ENCODE measurements at regions not wholly inside any gene's neighbourhood (a gene's known extent, or its start where the extent isn't known, plus 50 kb on each side); places are given as distances from the start of the nearest gene placed in this dataset.

GRCh38 chr18:69109686-69110085 lies 291.0 kb upstream of the DOK6 start:
- DNase-seq (ENCODE audit: low read depth in 2 of 2) = peak; percentile 41 to 47

DNA sequence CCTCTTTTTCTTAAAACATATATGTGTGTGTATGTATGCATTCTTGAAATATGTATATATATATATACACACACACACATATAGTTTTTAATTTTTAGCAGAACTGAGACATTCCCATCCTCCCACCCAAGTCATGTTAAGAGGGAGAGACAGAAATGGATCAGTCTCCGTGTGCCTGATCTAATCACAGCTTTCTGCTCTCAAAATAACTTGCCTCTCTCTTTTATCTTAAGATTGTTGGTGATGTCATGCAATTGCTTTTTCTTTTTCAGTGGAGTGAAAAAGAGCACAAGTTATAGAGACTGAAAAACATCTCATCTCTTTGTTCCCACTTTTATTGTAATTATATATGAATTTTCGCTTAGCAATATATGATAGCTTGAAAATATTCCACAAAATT lies 279.9 kb upstream of the DOK6 start:
- no peak for DNase-seq (ENCODE audit: low read depth in 2 of 2)

DNA sequence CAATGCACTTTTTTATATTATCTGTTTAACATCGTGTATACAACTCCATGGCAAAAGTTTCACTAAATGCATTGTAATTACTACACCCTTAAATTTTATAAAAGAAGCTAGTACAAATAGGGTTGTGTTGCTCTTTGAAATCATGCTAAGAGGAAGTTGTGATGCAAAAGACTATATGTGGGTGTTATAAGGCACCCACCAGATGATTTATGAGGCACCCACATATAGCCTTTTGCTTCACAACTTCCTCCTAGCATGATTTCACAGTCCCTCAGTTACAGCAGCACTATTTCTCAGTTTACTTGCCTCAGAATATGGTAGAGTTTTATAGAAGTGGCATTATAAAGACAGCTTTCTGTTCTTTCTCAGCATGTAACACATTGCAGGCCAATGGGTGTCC lies 277.3 kb upstream of the DOK6 start:
- DNase-seq (ENCODE audit: low read depth in 2 of 2) = no peak

DNA sequence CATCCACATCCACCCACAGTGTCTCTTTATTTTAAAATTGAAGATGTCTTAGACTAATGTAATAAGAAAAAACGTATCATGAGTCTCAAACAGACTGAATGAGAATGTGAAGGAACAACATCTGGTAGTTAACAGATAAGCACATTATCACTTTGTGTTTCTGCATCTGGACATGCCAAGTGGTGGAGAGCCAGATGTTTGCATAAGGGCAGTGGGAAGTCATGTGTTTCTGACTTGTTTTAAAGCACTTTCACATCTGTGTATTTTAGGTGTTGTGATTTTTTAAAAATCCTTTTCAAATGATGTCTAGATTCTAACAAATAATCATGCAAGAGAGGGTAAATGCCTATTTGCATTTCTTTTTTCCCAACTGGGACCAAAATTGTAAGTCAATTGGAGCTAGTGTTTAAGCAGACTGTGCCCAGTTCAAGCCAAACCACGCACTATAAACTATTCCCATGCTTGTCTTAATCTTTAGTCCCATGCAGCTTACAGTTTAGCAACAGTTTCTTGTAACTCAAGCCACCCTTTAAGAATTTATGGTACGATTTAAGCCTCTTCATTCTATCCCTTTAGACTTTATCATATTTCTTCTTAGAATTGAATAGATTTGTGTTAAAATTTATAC lies 272.7 kb upstream of the DOK6 start:
- DNase-seq (ENCODE audit: low read depth in 2 of 2) = peak; percentile 10

GRCh38 chr18:69128566-69128965 lies 272.1 kb upstream of the DOK6 start:
- peak in 1 of 2 experiments; percentile 7 for DNase-seq (ENCODE audit: low read depth in 2 of 2)

DNA sequence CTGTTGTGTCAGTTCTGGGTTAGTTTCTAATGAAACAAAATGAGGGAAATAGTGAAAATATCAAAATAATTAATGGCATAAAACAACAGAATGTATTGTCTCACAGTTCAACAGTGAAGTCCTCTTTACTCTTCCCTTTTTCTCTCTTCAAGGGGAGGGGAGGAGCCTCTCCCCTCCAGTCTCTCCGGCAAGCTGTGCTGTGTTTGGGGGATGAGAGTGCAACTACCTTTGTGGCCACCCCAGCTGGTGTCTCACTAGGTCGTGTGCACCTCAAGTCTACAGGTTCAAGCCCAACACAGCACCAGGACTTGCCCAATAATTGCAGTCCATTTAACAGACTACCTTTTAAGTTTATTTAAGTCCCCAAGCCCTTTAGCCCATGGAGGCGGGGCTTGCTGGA lies 271.7 kb upstream of the DOK6 start:
- DNase-seq (ENCODE audit: low read depth in 2 of 2) = no peak

GRCh38 chr18:69138088-69138487 lies 262.6 kb upstream of the DOK6 start:
- DNase-seq (ENCODE audit: low read depth in 2 of 2) = no peak

DNA sequence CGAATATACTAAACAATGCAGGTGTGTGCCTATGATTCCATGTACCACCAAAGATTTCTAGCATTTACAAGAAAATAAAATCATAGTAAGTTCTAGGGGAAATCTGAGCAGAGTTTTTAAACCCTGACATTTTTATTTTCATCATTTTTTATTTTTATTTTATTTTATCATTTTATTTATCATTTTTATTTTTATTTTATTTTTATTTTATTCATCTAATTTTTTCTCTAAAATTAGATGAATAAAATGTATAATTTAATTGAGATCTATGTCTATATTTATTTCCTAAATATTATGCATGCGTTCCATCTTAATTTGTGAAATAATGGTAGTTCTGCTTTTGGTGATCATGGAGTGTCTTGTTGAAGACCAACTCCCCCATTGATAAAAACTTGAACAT lies 257.6 kb upstream of the DOK6 start:
- DNase-seq (ENCODE audit: low read depth in 2 of 2) = no peak

GRCh38 chr18:69152436-69152835 lies 248.3 kb upstream of the DOK6 start:
- DNase-seq (ENCODE audit: low read depth in 2 of 2) = no peak

- DNase-seq (ENCODE audit: low read depth in 2 of 2) = no peak
Observed at GRCh38 chr18:69157906-69158305, 242.8 kb upstream of the DOK6 start.

DNA sequence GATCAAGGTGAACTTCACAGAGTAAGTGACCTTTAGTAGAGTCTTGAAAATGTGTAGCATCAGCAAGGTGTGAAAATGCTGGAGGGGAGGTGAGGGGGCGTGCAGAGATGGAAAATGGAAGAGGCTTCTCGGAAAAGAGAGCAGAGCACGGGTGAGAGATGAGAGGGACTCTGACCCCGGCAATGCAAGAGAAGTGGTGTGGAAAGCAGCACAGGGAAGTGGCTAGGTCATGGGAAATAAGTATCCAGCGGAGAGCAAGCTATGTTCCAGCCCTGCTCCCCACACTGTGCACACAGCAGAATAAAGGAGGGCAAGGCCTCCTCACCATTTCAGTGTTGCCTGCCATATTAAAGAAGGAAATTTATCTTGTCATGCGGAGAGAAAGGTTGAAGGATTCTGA lies 241.7 kb upstream of the DOK6 start:
- DNase-seq (ENCODE audit: low read depth in 2 of 2) = no peak

DNA sequence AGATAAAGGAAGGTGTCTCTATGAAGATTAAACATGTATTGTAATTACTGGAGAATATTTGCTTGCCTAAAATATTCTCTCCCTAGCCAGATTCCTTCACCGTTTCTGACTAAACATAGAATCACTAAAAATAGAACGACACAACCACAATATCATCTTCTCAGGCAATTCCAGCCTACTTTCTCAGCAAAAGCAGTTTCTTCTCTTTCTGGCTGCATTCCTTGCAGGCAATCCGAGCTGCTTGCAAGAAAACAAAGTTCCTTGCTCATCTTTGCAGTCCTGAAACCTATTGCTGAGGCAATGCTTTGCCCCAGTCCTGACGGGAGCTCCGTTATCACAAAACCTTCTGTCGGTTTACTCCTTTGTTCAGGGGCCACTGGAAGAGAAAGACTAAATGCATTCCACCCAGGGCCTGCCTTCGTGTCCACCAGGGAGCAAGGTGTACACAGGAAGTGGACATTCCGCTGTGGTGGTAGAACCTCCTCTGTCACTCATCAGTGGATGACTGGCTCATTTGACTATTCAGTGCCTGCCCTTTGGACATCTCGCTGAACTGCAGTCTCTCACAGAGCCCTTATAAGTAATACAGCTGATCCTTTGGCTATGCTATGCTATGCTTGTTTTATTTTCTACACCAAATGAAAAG lies 239.2 kb upstream of the DOK6 start:
- DNase-seq (ENCODE audit: low read depth in 2 of 2) = peak; percentile 20 to 37

- no peak for DNase-seq (ENCODE audit: low read depth in 2 of 2)
Observed at GRCh38 chr18:69162649-69163048, 238.0 kb upstream of the DOK6 start.

- DNase-seq (ENCODE audit: low read depth in 2 of 2) = no peak
Observed at GRCh38 chr18:69172046-69172445, 228.6 kb upstream of the DOK6 start.

GRCh38 chr18:69175681-69176080 lies 225.0 kb upstream of the DOK6 start:
- DNase-seq (ENCODE audit: low read depth in 2 of 2) = no peak

GRCh38 chr18:69176741-69177140 lies 223.9 kb upstream of the DOK6 start:
- DNase-seq (ENCODE audit: low read depth in 2 of 2) = no peak

DNA sequence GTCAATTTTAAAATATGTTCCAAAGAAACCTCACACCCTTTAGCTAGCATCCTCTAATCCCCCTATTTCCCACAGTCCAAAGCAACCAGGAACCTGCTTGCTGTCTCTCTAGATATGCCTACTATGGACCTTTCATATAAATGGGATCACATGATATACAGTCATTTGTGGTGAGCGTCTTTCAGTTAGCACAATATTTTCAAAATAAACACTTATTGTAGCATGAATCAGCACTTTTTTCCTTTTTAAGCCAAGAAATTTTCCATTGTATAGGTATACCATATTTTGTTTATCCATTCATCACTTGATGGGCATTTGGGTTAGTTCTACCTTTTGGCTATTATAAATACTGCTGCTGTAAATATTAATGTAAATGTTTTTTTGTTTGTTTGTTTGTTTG lies 223.0 kb upstream of the DOK6 start:
- no peak for DNase-seq (ENCODE audit: low read depth in 2 of 2)

DNA sequence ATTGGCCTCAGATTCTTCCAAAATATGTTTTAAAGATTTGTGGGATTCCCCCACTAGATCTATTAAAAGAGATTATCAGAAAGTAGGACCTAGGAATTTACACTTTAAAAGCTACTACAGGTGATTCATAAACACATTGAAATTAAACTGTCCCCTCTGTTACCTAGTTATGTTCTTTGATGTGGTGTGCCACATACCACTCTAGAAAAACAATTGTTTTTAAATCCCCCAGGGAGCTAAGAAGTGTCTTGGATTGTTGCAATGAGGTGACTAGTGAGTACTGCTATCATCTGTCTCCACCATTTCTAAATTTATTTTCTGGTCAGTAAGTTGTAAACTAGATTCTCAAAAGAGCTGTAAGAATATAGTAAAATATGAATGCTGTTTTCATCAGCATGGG lies 214.5 kb upstream of the DOK6 start:
- DNase-seq (ENCODE audit: low read depth in 2 of 2) = no peak

GRCh38 chr18:69196336-69196735 lies 204.4 kb upstream of the DOK6 start:
- no peak for DNase-seq (ENCODE audit: low read depth in 2 of 2)

DNA sequence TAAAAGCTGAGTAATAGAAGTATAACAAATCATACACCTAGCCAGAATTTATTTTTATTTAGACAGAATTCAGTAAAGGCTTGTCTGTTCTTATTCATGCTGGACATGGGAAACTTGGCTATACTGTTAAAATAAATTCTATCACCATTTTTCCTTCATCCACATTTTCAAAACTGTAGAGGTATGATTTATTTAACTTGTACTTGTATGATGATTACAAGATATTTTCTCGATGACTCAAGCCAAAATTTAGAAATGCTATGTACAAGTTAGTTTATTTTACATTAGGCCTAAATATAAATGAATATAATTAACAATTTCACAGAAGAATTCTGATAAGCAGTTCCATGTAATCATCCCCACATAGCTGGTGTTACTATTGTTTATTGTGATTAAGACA lies 194.8 kb upstream of the DOK6 start:
- no peak for DNase-seq (ENCODE audit: low read depth in 2 of 2)

DNA sequence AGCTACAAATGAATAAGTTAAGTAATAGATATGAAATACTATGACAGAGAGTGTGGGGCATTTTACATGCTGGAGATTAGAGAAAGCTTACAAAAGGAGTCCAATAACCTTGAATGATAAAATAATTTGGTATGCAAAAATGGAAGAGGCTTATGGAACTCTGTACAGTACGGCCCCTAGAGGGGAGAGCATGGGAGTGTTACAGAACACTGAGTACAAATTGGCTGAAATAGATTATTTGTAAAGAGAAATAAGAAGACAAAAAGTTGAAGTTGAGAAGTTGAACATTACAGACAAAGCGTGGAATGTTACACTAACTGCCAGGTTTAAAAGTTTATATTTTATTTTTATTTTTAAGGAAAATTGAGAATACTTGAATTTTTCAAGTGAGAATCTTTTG lies 192.1 kb upstream of the DOK6 start:
- no peak for DNase-seq (ENCODE audit: low read depth in 2 of 2)

DNA sequence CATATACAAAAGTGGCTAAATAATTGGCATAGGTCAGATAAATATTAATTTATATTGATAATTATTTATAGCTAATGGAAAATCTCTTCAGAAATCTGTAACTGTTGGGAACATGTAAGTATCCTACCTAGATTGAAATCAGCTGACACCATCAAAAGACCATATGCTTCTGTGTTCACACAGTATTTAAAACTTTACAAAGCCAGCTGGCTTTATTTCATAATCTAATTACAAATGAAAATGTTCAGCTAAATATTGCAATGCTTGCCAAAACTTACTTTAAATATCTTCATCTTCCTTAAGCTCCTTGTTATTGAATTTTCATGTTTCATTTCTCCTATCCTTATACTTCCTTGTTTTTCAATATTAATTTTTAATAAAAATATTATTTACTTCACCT lies 190.9 kb upstream of the DOK6 start:
- DNase-seq (ENCODE audit: low read depth in 2 of 2) = no peak

- DNase-seq (ENCODE audit: low read depth in 2 of 2) = no peak
Observed at GRCh38 chr18:69213842-69214241, 186.8 kb upstream of the DOK6 start.

DNA sequence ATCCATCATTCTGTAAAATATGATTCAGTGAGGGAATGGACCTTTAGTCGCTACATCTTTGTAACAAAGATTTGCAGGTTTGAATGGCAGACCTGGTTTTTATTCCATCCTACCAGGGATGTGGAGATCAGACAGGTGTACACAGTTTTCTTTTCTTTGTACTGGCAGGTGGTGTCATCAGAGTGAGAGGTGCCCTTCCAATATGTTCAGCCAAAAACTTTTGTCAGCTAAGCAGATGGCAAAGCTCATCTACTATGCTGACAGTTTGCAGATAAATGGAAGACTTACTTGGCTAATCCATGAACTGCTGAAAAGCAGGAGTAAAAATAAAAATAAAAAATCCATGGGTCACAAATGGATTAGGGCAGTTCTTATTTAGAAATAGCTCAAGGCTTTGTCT lies 185.5 kb upstream of the DOK6 start:
- no peak for DNase-seq (ENCODE audit: low read depth in 2 of 2)

All from fibroblast of skin of left quadriceps (primary cell).